ENCODE measurements at regions not wholly inside any gene's neighbourhood (a gene's known extent, or its start where the extent isn't known, plus 50 kb on each side); places are given as distances from the start of the nearest gene placed in this dataset.

GRCh38 chr4:145427991-145428390, 53.7 kb upstream of the SMAD1 start:
- DNase-seq (ENCODE audit: low spot score): no peak
- in situ Hi-C loops (cut with MboI; ENCODE audit: low sequenced_read_pairs, unreplicated experiment): no loop called here
- no peak for TF ChIP-seq CTCF (IDR thresholded peaks at IDR 0.05; ENCODE audit: borderline replicate concordance, control extremely low read depth, extremely low read depth, insufficient read depth, missing control alignments)

GRCh38 chr4:145427221-145427620, 54.4 kb upstream of the SMAD1 start:
- in situ Hi-C loops (cut with MboI; ENCODE audit: low sequenced_read_pairs, unreplicated experiment): no loop called here
- TF ChIP-seq CTCF (IDR thresholded peaks at IDR 0.05; ENCODE audit: borderline replicate concordance, control extremely low read depth, extremely low read depth, insufficient read depth, missing control alignments): no peak
- DNase-seq (ENCODE audit: low spot score): no peak

GRCh38 chr4:145423017-145423708, 58.5 kb upstream of the SMAD1 start:
- no peak for TF ChIP-seq CTCF (IDR thresholded peaks at IDR 0.05; ENCODE audit: borderline replicate concordance, control extremely low read depth, extremely low read depth, insufficient read depth, missing control alignments)
- in situ Hi-C loops (cut with MboI; ENCODE audit: low sequenced_read_pairs, unreplicated experiment): no loop called here
- no peak for DNase-seq (ENCODE audit: low spot score)

- no peak for DNase-seq (ENCODE audit: low spot score)
- no peak for TF ChIP-seq CTCF (IDR thresholded peaks at IDR 0.05; ENCODE audit: borderline replicate concordance, control extremely low read depth, extremely low read depth, insufficient read depth, missing control alignments)
- in situ Hi-C loops (cut with MboI; ENCODE audit: low sequenced_read_pairs, unreplicated experiment): no loop called here
Observed at GRCh38 chr4:145420595-145421214, 60.9 kb upstream of the SMAD1 start.

- no peak for DNase-seq (ENCODE audit: low spot score)
- TF ChIP-seq CTCF (IDR thresholded peaks at IDR 0.05; ENCODE audit: borderline replicate concordance, control extremely low read depth, extremely low read depth, insufficient read depth, missing control alignments): no peak
- in situ Hi-C loops (cut with MboI; ENCODE audit: low sequenced_read_pairs, unreplicated experiment): no loop called here
Observed at GRCh38 chr4:145418739-145419138, 62.9 kb upstream of the SMAD1 start.

GRCh38 chr4:145417348-145418130, 64.1 kb upstream of the SMAD1 start:
- in situ Hi-C loops (cut with MboI; ENCODE audit: low sequenced_read_pairs, unreplicated experiment): no loop called here
- no peak for TF ChIP-seq CTCF (IDR thresholded peaks at IDR 0.05; ENCODE audit: borderline replicate concordance, control extremely low read depth, extremely low read depth, insufficient read depth, missing control alignments)
- no peak for DNase-seq (ENCODE audit: low spot score)
